GM23338 (cell line): ENCODE measurements at regions not wholly inside any gene's neighbourhood (a gene's known extent, or its start where the extent isn't known, plus 50 kb on each side); places are given as distances from the start of the nearest gene placed in this dataset.

Source experiments
- ATAC-seq: fragments of 200-7000 bp; cut with Tn5 transposase; 3 replicates; pipeline ENCODE4 v1.9.1; 2020
- DNase-seq: peaks from one replicate; pipeline ENCODE4 v3.0.0-alpha.2; 2015; ENCODE audit warnings: low spot score
- H2AFZ ChIP-seq: fragments of 200-600 bp; sonication (generic); 2 replicates; pipeline ENCODE4 v1.8.0; 2016; ENCODE audit warnings: antibody characterized with exemption, mild to moderate bottlenecking, moderate library complexity
- H3F3A ChIP-seq: fragments of 200-600 bp; sonication (generic); replicated peaks from 2 replicates; pipeline ENCODE4 v1.8.0; 2017; ENCODE audit warnings: antibody characterized with exemption, mixed run types, low read depth
- H3K27ac ChIP-seq: fragments of 200-600 bp; sonication (generic); 2 replicates; pipeline ENCODE4 v1.6.1; 2016; ENCODE audit warnings: low read depth
- H3K27me3 ChIP-seq: fragments of 200-600 bp; sonication (generic); 2 replicates; pipeline ENCODE4 v1.8.0; 2016; ENCODE audit warnings: mild to moderate bottlenecking, mixed run types, moderate library complexity; ENCODE audit not compliant: insufficient read depth
- H3K36me3 ChIP-seq: fragments of 200-600 bp; sonication (generic); 2 replicates; pipeline ENCODE4 v1.8.0; 2016; ENCODE audit warnings: mild to moderate bottlenecking; ENCODE audit not compliant: insufficient read depth
- H3K4me1 ChIP-seq: fragments of 200-600 bp; sonication (generic); 2 replicates; pipeline ENCODE4 v1.8.0; 2016; ENCODE audit warnings: mild to moderate bottlenecking, moderate library complexity; ENCODE audit not compliant: insufficient read depth
- H3K4me2 ChIP-seq: fragments of 200-600 bp; sonication (generic); 2 replicates; pipeline ENCODE4 v1.7.1; 2017; ENCODE audit warnings: mixed run types
- H3K4me3 ChIP-seq: fragments of 200-600 bp; sonication (generic); 2 replicates; pipeline ENCODE4 v1.6.1; 2016; ENCODE audit warnings: mixed run types
- H3K79me2 ChIP-seq: fragments of 200-600 bp; sonication (generic); replicated peaks from 2 replicates; pipeline ENCODE4 v1.8.0; 2017; ENCODE audit warnings: mild to moderate bottlenecking; ENCODE audit not compliant: insufficient read depth
- H3K9me2 ChIP-seq: fragments of 200-600 bp; sonication (generic); 2 replicates; pipeline ENCODE4 v1.8.0; 2017; ENCODE audit not compliant: insufficient read depth
- H4K20me1 ChIP-seq: fragments of 200-600 bp; sonication (generic); replicated peaks from 2 replicates; pipeline ENCODE4 v1.8.0; 2017; ENCODE audit warnings: mild to moderate bottlenecking; ENCODE audit not compliant: insufficient read depth
- H3K27ac Mint-ChIP-seq: 2 replicates; pipeline ENCODE4 v1.8.0; 2020; ENCODE audit warnings: inconsistent platforms, mild to moderate bottlenecking, moderate library complexity, mixed read lengths
- H3K27me3 Mint-ChIP-seq: 3 replicates; pipeline ENCODE4 v1.8.0; 2022; ENCODE audit warnings: low read depth, mild to moderate bottlenecking, moderate library complexity, mixed read lengths, inconsistent platforms; ENCODE audit not compliant: insufficient read depth, poor library complexity
- H3K36me3 Mint-ChIP-seq: 3 replicates; pipeline ENCODE4 v1.8.0; 2021; ENCODE audit warnings: low read depth, mild to moderate bottlenecking, inconsistent platforms, moderate library complexity, mixed read lengths
- H3K4me1 Mint-ChIP-seq: 3 replicates; pipeline ENCODE4 v1.8.0; 2020; ENCODE audit warnings: mild to moderate bottlenecking, inconsistent platforms, mixed read lengths
- H3K4me3 Mint-ChIP-seq: 3 replicates; pipeline ENCODE4 v1.8.0; 2021; ENCODE audit warnings: moderate library complexity, mild to moderate bottlenecking, inconsistent platforms, mixed read lengths
- H3K9me3 Mint-ChIP-seq: 3 replicates; pipeline ENCODE4 v1.8.0; 2020; ENCODE audit warnings: moderate library complexity, mild to moderate bottlenecking, inconsistent platforms, mixed read lengths
- CREB1 ChIP-seq: fragments of 250-450 bp; sonication (Bioruptor Pico); IDR thresholded peaks from 2 replicates; pipeline ENCODE4 v1.5.0; 2020; ENCODE audit warnings: low read depth, mild to moderate bottlenecking, moderate library complexity
- EZH2 ChIP-seq: fragments of 200-600 bp; sonication (generic); IDR thresholded peaks from one replicate; pipeline ENCODE4 v1.8.0; 2017; ENCODE audit warnings: antibody characterized with exemption, mild to moderate bottlenecking, low read depth; ENCODE audit not compliant: unreplicated experiment
- EZH2phosphoT487 ChIP-seq: fragments of 200-600 bp; sonication (generic); IDR thresholded peaks from one replicate; pipeline ENCODE4 v1.8.1; 2018; ENCODE audit warnings: antibody characterized with exemption; ENCODE audit not compliant: unreplicated experiment
- JUNB ChIP-seq: IDR thresholded peaks from one replicate; pipeline ENCODE4 v1.6.1; 2016; ENCODE audit warnings: antibody characterized with exemption; ENCODE audit not compliant: unreplicated experiment
- NANOG ChIP-seq: IDR thresholded peaks from 2 replicates; pipeline ENCODE4 v1.6.1; 2016; ENCODE audit warnings: antibody characterized with exemption, borderline replicate concordance
- POLR2AphosphoS5 ChIP-seq: IDR thresholded peaks from 2 replicates; pipeline ENCODE4 v1.6.1; 2016; ENCODE audit warnings: antibody characterized with exemption, low read depth
- STAT1 ChIP-seq: IDR thresholded peaks from one replicate; pipeline ENCODE4 v1.6.1; 2016; ENCODE audit warnings: antibody characterized with exemption; ENCODE audit not compliant: unreplicated experiment
- ZNF114 ChIP-seq: fragments of 250-450 bp; sonication (Bioruptor Pico); IDR thresholded peaks from 2 replicates; pipeline ENCODE4 v1.5.0; 2020; ENCODE audit warnings: mild to moderate bottlenecking, moderate library complexity
- ZNF331 ChIP-seq: fragments of 250-450 bp; sonication (Bioruptor Pico); IDR thresholded peaks from 2 replicates; pipeline ENCODE4 v1.5.0; 2020; ENCODE audit warnings: low read depth, mild to moderate bottlenecking, moderate library complexity
- TF ChIP-seq, protein P1 (sequence below): fragments of 250-450 bp; sonication (Bioruptor Pico); IDR thresholded peaks from 2 replicates; pipeline ENCODE4 v1.5.0; 2020; ENCODE audit warnings: mild to moderate bottlenecking, moderate library complexity
- TF ChIP-seq, protein P2 (sequence below): IDR thresholded peaks from 2 replicates; pipeline ENCODE4 v1.6.1; 2016; ENCODE audit warnings: antibody characterized with exemption
- TF ChIP-seq, protein P3 (sequence below), 2 experiments: fragments of 200-600 bp in 1 of 2; sonication (generic) in 1 of 2; conservative IDR thresholded peaks; 2 replicates each; pipeline versions ENCODE4 v1.5.1 to v1.6.1; 2016 to 2017; ENCODE audit warnings: antibody characterized with exemption in 2 of 2, low read depth in 2 of 2, mild to moderate bottlenecking in 2 of 2, moderate library complexity in 1 of 2
- TF ChIP-seq, protein P4 (sequence below): IDR thresholded peaks from one replicate; pipeline ENCODE4 v1.6.1; 2018; ENCODE audit warnings: antibody characterized with exemption; ENCODE audit not compliant: unreplicated experiment

DNA sequence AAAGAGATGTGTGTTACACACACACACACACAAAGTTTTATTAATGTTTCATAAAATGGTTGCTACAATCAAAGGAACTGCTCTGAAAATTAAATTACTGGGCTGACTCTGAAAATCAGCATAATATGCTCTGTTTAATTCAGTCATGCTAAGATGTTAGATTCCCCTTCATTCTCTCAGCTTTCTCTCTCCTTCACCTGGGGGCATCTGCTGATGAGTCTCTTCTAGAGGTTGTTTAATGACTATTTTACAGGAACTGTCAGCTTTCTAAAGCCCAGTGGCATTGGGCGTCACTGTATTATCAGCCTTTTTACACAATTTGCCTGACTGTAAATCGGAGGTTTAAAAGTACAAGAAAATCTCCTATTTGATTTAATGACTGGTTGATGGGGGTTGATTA lies 559.7 kb upstream of the POU3F2 start:
- Histone ChIP-seq H2AFZ (no peak overlapping the region), H3K9me2 (peaks cover 5% of the 10 kb centered on the region; the same call in 1 of the 2 replicates), H3K4me3 (no peak overlapping the region), H3K36me3 (no peaks in the 10 kb centered on the region), H3K27me3 (no peaks in the 10 kb centered on the region), H3F3A (no peaks in the 10 kb centered on the region), H3K4me1 (peaks cover 15% of the 10 kb centered on the region; the same call in 1 of the 2 replicates), H3K4me2 (no peak overlapping the region), H3K27ac (no peak overlapping the region), H3K79me2 (no peaks in the 10 kb centered on the region), H4K20me1 (no peaks in the 10 kb centered on the region)
- H3K4me1 Mint-ChIP-seq = peaks cover 15% of the 10 kb centered on the region
- no peaks in the 10 kb centered on the region for H3K9me3 Mint-ChIP-seq
- no peaks in the 10 kb centered on the region for H3K36me3 Mint-ChIP-seq
- H3K27ac Mint-ChIP-seq = no peak overlapping the region
- H3K27me3 Mint-ChIP-seq = peaks cover 2% of the 10 kb centered on the region
- no peak for DNase-seq
- TF ChIP-seq EZH2 = no peak
- TF ChIP-seq, protein P1, sequence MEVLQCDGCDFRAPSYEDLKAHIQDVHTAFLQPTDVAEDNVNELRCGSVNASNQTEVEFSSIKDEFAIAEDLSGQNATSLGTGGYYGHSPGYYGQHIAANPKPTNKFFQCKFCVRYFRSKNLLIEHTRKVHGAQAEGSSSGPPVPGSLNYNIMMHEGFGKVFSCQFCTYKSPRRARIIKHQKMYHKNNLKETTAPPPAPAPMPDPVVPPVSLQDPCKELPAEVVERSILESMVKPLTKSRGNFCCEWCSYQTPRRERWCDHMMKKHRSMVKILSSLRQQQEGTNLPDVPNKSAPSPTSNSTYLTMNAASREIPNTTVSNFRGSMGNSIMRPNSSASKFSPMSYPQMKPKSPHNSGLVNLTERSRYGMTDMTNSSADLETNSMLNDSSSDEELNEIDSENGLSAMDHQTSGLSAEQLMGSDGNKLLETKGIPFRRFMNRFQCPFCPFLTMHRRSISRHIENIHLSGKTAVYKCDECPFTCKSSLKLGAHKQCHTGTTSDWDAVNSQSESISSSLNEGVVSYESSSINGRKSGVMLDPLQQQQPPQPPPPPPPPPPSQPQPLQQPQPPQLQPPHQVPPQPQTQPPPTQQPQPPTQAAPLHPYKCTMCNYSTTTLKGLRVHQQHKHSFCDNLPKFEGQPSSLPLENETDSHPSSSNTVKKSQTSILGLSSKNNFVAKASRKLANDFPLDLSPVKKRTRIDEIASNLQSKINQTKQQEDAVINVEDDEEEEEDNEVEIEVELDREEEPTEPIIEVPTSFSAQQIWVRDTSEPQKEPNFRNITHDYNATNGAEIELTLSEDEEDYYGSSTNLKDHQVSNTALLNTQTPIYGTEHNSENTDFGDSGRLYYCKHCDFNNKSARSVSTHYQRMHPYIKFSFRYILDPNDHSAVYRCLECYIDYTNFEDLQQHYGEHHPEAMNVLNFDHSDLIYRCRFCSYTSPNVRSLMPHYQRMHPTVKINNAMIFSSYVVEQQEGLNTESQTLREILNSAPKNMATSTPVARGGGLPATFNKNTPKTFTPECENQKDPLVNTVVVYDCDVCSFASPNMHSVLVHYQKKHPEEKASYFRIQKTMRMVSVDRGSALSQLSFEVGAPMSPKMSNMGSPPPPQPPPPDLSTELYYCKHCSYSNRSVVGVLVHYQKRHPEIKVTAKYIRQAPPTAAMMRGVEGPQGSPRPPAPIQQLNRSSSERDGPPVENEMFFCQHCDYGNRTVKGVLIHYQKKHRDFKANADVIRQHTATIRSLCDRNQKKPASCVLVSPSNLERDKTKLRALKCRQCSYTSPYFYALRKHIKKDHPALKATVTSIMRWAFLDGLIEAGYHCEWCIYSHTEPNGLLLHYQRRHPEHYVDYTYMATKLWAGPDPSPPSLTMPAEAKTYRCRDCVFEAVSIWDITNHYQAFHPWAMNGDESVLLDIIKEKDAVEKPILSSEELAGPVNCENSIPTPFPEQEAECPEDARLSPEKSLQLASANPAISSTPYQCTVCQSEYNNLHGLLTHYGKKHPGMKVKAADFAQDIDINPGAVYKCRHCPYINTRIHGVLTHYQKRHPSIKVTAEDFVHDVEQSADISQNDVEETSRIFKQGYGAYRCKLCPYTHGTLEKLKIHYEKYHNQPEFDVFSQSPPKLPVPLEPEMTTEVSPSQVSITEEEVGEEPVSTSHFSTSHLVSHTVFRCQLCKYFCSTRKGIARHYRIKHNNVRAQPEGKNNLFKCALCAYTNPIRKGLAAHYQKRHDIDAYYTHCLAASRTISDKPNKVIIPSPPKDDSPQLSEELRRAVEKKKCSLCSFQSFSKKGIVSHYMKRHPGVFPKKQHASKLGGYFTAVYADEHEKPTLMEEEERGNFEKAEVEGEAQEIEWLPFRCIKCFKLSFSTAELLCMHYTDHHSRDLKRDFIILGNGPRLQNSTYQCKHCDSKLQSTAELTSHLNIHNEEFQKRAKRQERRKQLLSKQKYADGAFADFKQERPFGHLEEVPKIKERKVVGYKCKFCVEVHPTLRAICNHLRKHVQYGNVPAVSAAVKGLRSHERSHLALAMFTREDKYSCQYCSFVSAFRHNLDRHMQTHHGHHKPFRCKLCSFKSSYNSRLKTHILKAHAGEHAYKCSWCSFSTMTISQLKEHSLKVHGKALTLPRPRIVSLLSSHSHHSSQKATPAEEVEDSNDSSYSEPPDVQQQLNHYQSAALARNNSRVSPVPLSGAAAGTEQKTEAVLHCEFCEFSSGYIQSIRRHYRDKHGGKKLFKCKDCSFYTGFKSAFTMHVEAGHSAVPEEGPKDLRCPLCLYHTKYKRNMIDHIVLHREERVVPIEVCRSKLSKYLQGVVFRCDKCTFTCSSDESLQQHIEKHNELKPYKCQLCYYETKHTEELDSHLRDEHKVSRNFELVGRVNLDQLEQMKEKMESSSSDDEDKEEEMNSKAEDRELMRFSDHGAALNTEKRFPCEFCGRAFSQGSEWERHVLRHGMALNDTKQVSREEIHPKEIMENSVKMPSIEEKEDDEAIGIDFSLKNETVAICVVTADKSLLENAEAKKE (CRISPR knock-in tag) = no peak
- TF ChIP-seq, protein P2, sequence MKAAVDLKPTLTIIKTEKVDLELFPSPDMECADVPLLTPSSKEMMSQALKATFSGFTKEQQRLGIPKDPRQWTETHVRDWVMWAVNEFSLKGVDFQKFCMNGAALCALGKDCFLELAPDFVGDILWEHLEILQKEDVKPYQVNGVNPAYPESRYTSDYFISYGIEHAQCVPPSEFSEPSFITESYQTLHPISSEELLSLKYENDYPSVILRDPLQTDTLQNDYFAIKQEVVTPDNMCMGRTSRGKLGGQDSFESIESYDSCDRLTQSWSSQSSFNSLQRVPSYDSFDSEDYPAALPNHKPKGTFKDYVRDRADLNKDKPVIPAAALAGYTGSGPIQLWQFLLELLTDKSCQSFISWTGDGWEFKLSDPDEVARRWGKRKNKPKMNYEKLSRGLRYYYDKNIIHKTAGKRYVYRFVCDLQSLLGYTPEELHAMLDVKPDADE = no peak
- TF ChIP-seq ZNF331 (CRISPR knock-in tag) = no peak
- TF ChIP-seq CREB1 (CRISPR knock-in tag) = no peak
- TF ChIP-seq STAT1 = no peak
- TF ChIP-seq, protein P3, sequence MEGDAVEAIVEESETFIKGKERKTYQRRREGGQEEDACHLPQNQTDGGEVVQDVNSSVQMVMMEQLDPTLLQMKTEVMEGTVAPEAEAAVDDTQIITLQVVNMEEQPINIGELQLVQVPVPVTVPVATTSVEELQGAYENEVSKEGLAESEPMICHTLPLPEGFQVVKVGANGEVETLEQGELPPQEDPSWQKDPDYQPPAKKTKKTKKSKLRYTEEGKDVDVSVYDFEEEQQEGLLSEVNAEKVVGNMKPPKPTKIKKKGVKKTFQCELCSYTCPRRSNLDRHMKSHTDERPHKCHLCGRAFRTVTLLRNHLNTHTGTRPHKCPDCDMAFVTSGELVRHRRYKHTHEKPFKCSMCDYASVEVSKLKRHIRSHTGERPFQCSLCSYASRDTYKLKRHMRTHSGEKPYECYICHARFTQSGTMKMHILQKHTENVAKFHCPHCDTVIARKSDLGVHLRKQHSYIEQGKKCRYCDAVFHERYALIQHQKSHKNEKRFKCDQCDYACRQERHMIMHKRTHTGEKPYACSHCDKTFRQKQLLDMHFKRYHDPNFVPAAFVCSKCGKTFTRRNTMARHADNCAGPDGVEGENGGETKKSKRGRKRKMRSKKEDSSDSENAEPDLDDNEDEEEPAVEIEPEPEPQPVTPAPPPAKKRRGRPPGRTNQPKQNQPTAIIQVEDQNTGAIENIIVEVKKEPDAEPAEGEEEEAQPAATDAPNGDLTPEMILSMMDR (conservative IDR thresholded peaks at IDR 0.05; ENCODE audit: low read depth in 2 of 2) = no peak
- no peak for TF ChIP-seq ZNF114 (CRISPR knock-in tag)
- TF ChIP-seq POLR2AphosphoS5 = no peak
- TF ChIP-seq, protein P4, sequence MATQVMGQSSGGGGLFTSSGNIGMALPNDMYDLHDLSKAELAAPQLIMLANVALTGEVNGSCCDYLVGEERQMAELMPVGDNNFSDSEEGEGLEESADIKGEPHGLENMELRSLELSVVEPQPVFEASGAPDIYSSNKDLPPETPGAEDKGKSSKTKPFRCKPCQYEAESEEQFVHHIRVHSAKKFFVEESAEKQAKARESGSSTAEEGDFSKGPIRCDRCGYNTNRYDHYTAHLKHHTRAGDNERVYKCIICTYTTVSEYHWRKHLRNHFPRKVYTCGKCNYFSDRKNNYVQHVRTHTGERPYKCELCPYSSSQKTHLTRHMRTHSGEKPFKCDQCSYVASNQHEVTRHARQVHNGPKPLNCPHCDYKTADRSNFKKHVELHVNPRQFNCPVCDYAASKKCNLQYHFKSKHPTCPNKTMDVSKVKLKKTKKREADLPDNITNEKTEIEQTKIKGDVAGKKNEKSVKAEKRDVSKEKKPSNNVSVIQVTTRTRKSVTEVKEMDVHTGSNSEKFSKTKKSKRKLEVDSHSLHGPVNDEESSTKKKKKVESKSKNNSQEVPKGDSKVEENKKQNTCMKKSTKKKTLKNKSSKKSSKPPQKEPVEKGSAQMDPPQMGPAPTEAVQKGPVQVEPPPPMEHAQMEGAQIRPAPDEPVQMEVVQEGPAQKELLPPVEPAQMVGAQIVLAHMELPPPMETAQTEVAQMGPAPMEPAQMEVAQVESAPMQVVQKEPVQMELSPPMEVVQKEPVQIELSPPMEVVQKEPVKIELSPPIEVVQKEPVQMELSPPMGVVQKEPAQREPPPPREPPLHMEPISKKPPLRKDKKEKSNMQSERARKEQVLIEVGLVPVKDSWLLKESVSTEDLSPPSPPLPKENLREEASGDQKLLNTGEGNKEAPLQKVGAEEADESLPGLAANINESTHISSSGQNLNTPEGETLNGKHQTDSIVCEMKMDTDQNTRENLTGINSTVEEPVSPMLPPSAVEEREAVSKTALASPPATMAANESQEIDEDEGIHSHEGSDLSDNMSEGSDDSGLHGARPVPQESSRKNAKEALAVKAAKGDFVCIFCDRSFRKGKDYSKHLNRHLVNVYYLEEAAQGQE = no peak
- no peak for TF ChIP-seq NANOG
- no peak for TF ChIP-seq EZH2phosphoT487
- TF ChIP-seq JUNB = no peak
- no peak overlapping the region for H3K4me3 Mint-ChIP-seq
- no peak for ATAC-seq
